SK-N-MC (cell line): ENCODE measurements at regions not wholly inside any gene's neighbourhood (a gene's known extent, or its start where the extent isn't known, plus 50 kb on each side); places are given as distances from the start of the nearest gene placed in this dataset.

Source experiments
- EZH2 ChIP-seq: fragments of 200-600 bp; sonication (generic); IDR thresholded peaks from one replicate; pipeline ENCODE4 v1.6.1; 2017; ENCODE audit warnings: antibody characterized with exemption
- FOXP2 ChIP-seq: optimal IDR thresholded peaks from 2 replicates; pipeline ENCODE3; 2011; ENCODE audit warnings: mild to moderate bottlenecking, moderate library complexity; ENCODE audit not compliant: insufficient read depth; ENCODE audit errors: extremely low read length, control extremely low read depth
- POLR2AphosphoS5 ChIP-seq: IDR thresholded peaks from 2 replicates; pipeline ENCODE4 v1.6.1; 2012; ENCODE audit warnings: mild to moderate bottlenecking, low read depth, low read length, borderline replicate concordance

- no peak for TF ChIP-seq EZH2
- no peak for TF ChIP-seq POLR2AphosphoS5
- no peak for TF ChIP-seq FOXP2
These were observed 1238.3 kb downstream of the SORCS3 start for GRCh38 chr10:105879401-105879800.
